A549 (cell line): ENCODE measurements at regions not wholly inside any gene's neighbourhood (a gene's known extent, or its start where the extent isn't known, plus 50 kb on each side); places are given as distances from the start of the nearest gene placed in this dataset.

Experiments
- BHLHE40 ChIP-seq: IDR thresholded peaks from 2 replicates; pipeline ENCODE4 v1.6.1; 2012; ENCODE audit warnings: low read depth, low read length, inconsistent platforms
- CBX2 ChIP-seq: fragments of 200-600 bp; sonication (generic); IDR thresholded peaks from 2 replicates; pipeline ENCODE4 v1.6.1; 2016; ENCODE audit warnings: low read depth, mild to moderate bottlenecking, borderline replicate concordance
- RAD21 ChIP-seq, 2 experiments: fragments of >200 bp in 1 of 2; sonication (Bioruptor Twin) in 1 of 2; formaldehyde crosslinking in 1 of 2; IDR thresholded peaks in 1 of 2; conservative IDR thresholded peaks in 1 of 2; 2 replicates in 1 of 2; 3 replicates in 1 of 2; pipeline ENCODE4 v1.6.1; 2012 to 2018; ENCODE audit warnings: inconsistent platforms in 1 of 2
- SREBF2 ChIP-seq: fragments of 450-650 bp; IDR thresholded peaks from 2 replicates; pipeline ENCODE4 v1.6.1; 2014; ENCODE audit warnings: mild to moderate bottlenecking, moderate library complexity
- TF ChIP-seq, protein P1 (sequence below): fragments of >200 bp; sonication (Bioruptor Twin); formaldehyde crosslinking; IDR thresholded peaks from 3 replicates; pipeline ENCODE4 v1.5.1; 2016

GRCh38 chr3:44074181-44074580 is 167.5 kb upstream of the TOPAZ1 start:
- TF ChIP-seq CBX2 (no peak), SREBF2 (no peak), BHLHE40 (no peak), RAD21 (conservative IDR thresholded peaks at IDR 0.05 in 1 of 2, IDR thresholded peaks at IDR 0.05 in 1 of 2) (no peak)
- TF ChIP-seq, protein P1, sequence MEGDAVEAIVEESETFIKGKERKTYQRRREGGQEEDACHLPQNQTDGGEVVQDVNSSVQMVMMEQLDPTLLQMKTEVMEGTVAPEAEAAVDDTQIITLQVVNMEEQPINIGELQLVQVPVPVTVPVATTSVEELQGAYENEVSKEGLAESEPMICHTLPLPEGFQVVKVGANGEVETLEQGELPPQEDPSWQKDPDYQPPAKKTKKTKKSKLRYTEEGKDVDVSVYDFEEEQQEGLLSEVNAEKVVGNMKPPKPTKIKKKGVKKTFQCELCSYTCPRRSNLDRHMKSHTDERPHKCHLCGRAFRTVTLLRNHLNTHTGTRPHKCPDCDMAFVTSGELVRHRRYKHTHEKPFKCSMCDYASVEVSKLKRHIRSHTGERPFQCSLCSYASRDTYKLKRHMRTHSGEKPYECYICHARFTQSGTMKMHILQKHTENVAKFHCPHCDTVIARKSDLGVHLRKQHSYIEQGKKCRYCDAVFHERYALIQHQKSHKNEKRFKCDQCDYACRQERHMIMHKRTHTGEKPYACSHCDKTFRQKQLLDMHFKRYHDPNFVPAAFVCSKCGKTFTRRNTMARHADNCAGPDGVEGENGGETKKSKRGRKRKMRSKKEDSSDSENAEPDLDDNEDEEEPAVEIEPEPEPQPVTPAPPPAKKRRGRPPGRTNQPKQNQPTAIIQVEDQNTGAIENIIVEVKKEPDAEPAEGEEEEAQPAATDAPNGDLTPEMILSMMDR: no peak
